Endometrial microvascular endothelial cells (primary cell): ENCODE measurements at regions not wholly inside any gene's neighbourhood (a gene's known extent, or its start where the extent isn't known, plus 50 kb on each side); places are given as distances from the start of the nearest gene placed in this dataset.
"Not testable (repeated sequence)": the region's sequence is repeated elsewhere in the genome, so short reads cannot be mapped to it uniquely, and the experiment has no call there.

ENCODE experiments used
- in situ Hi-C: cut with HindIII; loops from 2 replicates; pipeline ENCODE4 v1.10.0; 2017; ENCODE audit warnings: low sequenced_read_pairs, low pct_unique_long_range_greater_than_20kb; ENCODE audit errors: inconsistent ontology term

DNA sequence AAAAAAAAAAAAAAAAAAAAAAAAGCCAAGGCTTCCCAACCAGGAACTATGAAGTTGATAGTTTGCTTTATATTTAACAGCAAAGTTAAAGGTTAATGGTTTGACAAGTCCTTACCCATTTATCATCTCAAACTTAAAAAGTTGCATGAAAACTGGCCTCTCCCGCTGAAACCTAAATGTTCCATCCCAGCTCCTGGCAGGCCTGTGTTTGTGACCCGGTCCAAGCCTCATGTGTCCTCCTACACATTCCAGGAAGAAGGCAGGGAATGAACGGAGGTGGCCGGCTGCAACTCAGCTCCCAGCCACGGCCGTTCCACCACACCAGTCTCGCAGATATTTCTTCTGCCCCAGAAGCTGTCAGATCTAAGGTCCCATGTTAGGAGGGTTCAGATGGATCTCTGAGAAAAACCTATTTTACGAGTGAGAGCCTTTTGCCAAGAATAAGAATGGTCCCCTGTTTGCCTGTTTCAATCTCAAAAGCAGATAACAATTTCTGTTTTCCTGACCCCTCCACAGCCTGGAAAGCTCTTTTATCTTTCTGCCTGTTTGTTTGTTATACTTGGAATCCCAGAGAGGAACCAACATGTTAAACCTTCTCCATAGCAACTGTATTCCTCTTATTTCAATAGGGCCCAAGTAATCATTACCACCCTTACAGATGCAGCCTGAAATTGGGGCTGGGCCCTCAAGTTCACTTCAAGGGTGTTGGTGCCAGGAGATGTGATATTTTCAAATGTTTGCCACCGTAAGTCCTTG is 56.5 kb downstream of the KCTD12 start:
- in situ Hi-C loops: no loop called here

DNA sequence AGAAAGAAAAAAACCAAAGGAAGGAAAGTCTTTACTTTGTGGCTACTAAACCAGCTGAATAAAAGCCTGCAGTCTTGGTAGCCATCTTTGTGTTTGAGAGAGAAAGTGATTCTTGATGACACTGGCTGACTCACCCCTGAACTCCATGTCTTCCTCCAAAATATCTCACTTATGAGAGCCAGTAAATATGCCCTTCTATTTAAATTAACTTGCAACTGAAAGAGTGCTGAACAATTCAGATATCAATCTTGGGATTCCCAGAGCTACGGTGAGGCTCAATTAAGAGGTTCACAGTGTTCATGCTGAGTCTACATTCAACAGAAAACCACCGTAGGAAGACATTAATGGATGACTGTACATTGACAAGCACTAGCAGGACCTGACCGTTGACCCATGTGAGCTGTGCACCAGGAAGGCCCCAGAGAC is 57.9 kb downstream of the KCTD12 start:
- in situ Hi-C loops: no loop called here

DNA sequence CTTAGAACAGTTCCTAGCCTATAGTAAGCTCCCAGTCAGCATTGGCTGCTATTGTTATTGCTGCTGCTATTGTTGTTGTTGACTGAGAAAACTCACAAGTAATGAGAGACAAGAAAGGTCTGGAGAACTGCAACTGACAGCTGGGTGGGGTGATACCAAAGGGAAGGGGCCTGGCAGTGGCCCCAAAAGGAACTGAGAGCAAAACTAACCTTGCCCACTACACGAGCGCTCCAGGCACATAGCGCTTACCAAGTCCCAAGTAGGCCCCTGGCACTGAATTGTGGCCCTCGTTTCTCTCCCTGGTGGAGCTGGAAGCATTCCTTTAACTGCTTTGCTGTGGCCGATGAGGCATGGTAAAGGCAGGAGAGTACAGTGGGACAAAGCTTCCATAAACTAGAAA is 59.7 kb downstream of the KCTD12 start:
- in situ Hi-C loops: no loop called here

DNA sequence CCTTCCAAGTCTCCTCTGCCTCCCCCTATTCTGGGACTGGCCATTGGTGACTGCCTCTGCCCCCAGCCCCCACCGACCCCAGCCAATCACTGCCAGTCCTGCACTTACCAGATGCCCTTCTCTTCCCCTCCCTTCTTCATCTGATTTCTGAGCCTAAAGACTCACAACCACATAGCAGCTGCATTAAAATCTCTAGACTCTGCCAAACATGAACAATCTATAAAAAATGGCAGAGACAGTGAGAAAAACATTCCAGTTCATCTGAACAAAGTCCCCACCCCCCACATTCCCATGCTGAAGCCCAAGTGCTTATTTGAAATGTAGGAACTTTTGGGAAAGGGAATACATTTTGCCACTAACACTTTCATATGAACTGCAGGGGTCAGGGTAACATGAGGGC is 60.8 kb downstream of the KCTD12 start:
- in situ Hi-C loops: no loop called here

DNA sequence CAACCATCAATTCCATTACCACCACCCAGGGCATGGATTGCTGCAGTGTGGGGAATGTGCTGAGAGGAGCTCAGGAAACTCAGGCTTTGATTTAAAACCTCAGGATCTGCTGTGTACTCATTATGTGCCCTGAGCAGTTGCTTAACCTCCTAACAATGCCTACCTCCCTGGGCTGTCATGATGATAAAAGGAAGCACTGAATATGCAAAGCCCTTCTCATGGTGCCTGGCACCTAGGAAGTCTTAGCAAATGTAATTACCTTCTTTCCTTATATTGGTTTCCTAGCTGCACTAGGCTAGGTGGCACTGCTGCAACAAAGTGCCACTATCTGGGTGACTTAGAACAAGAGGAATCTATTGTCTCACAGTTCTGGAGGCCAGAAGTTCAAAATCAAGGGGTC is 62.2 kb downstream of the KCTD12 start:
- in situ Hi-C loops: no loop called here

DNA sequence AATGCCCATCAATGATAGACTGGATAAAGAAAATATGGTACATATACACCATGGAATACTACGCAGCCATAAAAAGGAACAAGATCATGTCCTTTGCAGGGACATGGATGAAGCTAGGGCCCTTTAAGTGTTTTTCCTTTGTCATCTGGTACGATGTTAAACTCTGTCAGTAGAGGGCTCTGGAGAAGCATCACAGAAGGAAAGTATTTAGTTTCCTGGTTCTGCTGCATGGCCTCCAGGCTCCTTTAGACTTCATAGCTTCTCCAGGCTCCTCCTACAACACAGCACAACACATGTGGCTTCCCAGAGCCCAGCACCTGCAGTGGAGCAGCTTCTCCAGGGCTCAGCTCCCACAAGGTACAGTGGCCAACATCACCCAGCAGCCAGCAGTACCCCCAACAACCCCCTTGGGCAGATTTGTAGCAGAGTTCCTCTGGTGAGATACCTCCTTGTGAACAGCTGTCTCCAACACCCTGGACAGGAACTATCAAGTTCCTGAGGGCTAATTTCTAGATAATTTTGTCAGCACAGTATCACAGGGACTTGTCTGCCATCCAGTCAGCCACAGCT is 63.4 kb downstream of the KCTD12 start:
- in situ Hi-C loops: no loop called here

DNA sequence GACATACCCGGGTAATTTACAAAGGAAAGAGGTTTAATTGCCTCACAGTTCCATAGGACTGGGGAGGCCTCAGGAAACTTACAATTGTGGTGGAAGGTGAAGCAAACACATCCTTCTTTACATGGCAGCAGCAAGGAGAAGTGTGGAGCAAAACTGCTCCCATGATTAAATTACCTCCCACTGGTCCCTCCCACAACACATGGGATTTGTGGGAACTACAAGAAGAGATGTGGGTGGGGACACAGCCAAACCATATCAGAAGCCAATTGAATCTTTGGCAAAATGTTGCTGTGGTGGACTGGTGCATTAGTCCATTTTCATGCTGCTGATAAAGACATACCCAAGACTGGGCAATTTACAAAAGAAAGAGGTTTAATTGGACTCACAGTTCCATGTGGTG is 65.0 kb downstream of the KCTD12 start:
- in situ Hi-C loops: not testable (repeated sequence)

DNA sequence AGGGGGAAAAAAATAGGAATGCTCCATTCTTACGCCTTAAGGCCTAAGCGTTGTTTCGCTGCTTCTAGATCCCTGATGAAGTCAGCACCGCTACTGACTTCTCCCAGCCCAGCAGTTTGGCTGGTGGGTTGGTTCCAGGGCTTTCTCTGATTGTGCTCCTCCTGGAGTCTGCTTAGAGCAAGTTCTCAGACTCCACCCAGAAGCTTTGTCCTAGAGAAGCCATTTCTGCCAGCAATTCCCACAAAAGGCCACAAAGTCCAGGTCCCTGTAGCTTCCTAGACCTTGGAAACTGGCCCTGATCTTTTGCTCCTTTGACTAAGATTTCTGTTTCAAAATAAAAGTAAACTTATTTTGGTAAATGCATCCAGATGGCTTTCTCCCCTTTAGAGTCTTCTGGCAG is 65.4 kb downstream of the KCTD12 start:
- in situ Hi-C loops: no loop called here

DNA sequence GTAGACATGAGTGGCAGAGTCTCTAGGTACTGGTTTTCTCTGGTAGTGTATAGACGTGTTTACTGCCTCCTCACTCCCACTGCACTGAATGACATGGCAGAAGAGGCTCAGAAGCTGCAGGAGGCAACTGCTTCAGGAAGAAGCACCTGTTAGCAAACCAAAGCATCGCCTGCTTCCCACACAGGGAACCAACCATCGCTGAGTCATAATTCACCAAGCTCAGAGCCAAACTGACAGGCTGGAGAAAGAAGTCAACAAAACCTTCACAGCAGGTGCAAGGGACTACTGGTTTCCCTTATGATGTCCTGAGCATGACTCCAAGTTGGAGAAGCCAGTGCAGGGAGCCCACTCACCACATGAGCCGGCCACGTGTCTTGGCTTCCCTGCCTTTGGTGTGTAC is 69.8 kb downstream of the KCTD12 start:
- in situ Hi-C loops: no loop called here

DNA sequence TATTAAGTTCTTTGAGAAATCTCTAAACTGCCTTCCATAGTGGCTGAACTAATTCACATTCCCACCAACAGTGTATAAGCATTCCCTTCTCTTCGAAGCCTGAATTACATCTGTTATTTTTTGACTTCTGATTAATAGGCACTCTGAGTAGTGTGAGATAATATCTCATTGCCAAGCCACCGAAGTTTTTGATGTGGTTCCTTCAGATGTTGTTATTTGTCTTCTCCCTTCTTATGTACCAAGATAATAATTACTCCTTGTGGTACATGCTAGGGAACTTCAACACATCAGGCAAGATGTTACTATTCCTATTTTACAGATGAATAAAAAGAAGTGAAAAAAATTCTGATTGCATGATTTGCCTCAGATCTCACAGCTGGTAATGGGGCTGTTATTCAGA is 70.9 kb downstream of the KCTD12 start:
- in situ Hi-C loops: no loop called here

DNA sequence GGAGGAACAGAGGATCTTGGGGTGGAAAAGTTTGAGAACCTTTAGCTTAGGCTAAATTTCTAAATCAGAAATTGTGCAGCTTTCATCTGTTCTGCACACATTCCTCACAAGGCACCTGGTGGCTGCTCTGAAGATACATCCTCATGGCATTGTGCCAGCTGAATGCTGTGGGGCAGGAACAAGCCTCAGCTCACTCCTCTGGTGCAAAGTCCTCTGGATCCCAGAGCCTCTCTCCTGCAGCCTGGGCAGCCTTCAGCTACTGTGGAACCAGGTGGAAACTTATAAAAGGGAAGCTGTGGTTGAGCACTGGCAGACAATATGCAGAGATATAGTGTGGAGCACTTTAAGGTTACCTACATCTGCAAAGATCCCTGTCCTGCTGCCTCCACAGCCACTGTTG is 72.3 kb downstream of the KCTD12 start:
- in situ Hi-C loops: no loop called here

DNA sequence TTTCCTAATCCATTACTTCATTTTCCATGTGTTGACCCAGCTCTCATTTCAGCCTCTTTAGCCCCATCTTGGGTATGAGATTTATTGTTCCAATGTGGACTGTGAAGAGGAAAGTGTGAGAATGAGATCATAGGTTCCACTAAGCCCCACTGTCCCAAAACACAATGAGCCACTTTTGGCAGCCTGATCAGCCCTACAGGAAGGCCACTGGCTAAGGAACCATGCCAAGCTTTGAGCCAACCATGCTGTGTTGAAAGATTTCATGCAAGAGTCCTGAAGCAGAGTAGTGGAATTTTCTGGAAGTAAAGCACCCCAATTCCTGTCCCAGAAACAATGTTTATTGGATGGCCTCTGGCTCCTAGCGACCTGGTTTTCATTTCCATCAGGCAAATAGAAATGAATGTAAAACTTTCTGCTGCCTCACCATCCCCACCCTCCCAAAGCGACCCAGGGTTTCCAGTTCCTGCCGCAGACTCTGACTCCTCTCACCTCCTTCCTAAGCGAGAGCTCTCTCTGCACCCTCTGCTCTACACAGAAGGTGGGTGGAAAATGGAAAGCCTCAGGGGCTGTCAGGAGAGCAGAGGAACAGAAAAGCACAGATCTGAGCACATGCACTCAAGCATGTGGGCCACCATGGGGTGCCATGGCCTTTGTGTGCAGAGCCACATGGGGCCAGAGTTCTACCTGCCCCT is 73.1 kb downstream of the KCTD12 start:
- in situ Hi-C loops: no loop called here

DNA sequence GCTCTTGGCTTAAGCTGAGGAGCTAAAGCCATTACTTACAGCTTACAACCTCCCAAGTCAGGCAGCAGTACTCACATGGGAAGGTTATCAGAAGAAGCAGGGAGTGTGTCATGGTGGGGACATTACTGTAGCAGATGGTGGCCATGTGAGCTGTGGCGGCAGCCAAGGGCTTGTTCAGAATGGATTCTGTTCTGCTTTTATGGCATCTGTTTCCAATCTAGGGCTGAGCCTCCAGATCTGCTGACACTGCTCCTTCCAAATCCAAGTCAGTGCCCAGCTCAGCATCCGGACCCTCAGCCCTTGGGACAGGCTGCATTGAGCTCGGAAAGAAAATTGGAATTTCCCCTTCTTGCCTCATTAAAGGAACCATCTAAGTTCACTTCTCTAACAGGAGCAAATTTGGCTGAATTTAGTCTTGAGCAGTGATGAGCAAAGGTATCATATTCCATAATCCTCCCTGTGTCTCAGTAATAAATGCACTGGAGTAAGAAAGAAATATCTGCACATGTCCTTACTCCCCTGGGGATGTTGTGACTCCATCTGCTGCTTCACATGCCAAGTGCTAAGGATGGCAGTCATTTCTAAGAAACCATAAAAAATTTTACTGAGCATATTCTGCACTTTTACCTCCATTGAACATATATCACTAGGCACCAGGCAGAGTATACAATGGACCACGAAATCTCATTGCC is 73.9 kb downstream of the KCTD12 start:
- in situ Hi-C loops: no loop called here

DNA sequence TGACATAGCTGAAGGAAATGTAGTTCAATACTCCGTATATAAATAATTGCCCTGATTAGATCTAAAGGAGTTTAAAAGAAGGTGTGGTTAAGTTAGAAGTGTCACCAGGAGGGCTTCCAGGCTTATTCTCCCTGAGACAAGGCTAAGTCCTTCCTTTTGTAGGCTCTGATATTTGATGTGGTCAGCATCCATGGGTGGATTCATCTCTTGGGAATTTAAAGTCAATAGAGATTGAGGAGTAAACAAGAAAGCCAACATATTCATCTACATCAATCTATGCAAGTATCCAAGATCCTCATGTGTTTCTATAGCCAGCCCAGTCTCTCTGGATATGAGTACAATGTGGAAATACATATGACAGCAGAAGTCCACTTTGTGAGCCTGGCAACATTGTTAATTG is 76.8 kb downstream of the KCTD12 start:
- in situ Hi-C loops: no loop called here

DNA sequence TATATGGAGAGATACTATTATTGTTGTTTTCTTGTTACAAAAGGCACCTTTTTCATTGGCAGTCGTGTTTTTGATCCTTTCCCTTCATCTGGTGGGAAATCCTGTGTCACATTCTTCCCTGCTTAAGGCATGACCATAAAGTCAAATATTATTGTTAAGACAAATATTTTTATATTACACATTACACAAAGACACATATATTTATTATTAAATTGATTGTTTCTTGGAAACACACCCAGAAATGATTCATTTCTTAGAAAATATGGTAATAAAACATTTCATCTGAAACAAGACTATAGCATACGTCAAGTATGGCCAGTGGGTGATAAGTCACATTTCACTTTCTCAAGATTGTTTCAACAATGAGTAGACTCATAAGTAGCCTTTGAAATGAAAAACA is 77.3 kb downstream of the KCTD12 start:
- in situ Hi-C loops: no loop called here

DNA sequence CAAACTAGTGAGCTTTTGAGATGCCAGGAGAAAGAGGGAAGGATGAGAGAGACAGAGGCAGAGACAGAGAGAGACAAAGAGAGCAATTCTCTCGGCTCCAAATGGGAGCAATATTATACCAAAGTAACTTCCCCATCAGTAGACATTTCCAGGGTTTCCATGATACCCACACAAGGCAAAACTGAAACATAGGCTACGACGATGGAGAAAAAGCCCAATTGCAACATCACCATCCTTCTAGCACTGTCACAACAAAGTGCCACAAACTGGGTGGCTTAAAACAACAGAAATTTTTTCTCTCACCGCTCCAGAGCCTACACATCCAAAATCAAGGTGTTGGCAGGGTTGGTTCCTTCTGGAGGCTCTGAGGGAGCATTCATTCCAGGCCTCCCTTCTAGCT is 81.4 kb downstream of the KCTD12 start:
- in situ Hi-C loops: no loop called here

DNA sequence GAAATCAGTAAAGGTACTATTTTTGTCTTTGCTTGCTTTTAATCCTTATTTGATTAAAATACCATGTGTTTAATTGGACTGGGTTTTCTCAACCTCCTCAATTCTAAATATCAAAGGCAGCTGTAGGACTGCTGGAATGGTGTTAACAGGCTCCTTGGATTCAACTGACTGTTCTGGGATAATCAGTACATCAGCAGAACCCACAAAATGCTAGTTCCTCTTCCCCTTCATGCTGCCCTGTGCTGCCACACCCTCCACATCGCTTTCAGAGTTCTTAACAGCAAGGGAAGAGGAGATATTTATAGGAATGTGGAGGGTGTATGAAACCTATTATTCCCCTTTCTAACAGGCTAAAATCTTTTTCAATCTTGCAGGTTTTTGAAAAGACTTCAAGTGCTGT is 82.4 kb downstream of the KCTD12 start:
- in situ Hi-C loops: no loop called here

DNA sequence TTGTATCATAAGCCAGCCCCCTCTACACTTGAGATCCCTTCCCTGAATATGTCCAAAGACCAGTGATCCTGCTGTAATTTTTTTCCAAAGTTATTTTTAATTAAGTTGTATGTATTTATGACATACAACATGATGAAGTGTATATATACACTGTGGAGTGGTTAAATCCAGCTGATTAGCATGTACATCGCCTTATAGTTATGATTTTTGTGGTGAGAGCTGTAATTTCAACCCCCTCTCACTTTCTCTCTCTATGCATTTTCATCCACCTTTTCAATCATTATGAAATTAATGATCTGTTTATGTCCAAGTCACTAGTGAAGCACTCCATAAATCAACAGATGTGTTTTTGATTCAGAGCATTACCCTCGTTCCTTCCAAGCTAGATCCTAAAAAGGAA is 85.3 kb downstream of the KCTD12 start:
- in situ Hi-C loops: no loop called here

DNA sequence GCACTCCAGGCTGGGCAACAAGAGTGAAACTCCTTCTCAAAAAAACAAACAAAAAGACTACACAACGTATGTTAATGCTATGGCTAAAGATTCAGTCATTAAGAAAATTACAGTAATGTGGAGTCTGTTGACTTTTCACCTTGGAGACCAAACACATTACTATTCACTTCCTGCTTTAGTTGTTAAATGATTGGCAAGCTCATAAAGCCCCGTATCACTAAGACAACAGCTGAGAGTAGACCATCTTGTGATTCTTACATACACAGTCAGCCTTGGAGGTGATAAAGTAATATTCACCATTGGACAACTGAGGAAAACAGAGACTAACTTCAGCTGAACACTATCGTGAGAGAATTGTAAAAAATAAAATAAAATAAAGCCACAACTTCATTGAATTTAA is 86.5 kb downstream of the KCTD12 start:
- in situ Hi-C loops: no loop called here

DNA sequence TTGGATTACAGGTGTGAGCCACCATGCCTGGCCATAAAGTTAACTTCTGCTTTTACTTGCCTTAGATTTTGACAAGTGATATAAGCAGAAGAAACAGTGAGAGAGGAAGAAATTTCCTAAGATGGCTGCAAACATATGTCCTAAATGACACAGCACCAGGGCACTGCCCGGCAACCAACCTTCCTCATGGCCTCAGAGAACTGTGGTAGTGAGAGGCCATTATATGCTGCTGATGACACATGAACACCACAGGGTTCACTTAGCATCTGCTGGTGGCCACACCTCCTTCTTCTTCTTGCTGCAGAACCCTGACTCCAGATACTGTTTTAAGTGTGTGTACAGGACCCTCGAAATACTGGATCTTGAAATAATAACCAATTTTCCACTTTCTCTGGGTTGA is 88.2 kb downstream of the KCTD12 start:
- in situ Hi-C loops: no loop called here
